ENCODE measurements at regions not wholly inside any gene's neighbourhood (a gene's known extent, or its start where the extent isn't known, plus 50 kb on each side); places are given as distances from the start of the nearest gene placed in this dataset.

- H3K36me3 ChIP-seq (ENCODE audit: control insufficient read depth, insufficient read depth, low read length): no peaks in the 10 kb centered on the region
- H3K27me3 ChIP-seq (ENCODE audit: control insufficient read depth, insufficient read depth, low read length, poor library complexity, severe bottlenecking): no peaks in the 10 kb centered on the region
- no peak overlapping the region for H3K4me3 ChIP-seq (ENCODE audit: insufficient read depth, low read depth, low read length)
- WGBS, 2 experiments: 100% methylated on average over 1 of the region's 1 CpG; no CpG with 5 or more reads in 1 of the 2 experiments
- H3K27ac ChIP-seq (ENCODE audit: insufficient read depth, low read depth, low read length, poor library complexity, severe bottlenecking): no peak overlapping the region
- no peaks in the 10 kb centered on the region for H3K9me3 ChIP-seq (ENCODE audit: control insufficient read depth, low read length)
- H3K4me1 ChIP-seq (ENCODE audit: control insufficient read depth, insufficient read depth, low read length): no peaks in the 10 kb centered on the region
These were observed 340.7 kb upstream of the CBLB start for GRCh38 chr3:106209482-106209881.

- Histone ChIP-seq H3K4me1 (ENCODE audit: control insufficient read depth, insufficient read depth, low read length) (no peaks in the 10 kb centered on the region), H3K9me3 (ENCODE audit: control insufficient read depth, low read length) (no peaks in the 10 kb centered on the region), H3K27me3 (ENCODE audit: control insufficient read depth, insufficient read depth, low read length, poor library complexity, severe bottlenecking) (no peaks in the 10 kb centered on the region), H3K36me3 (ENCODE audit: control insufficient read depth, insufficient read depth, low read length) (no peaks in the 10 kb centered on the region), H3K4me3 (ENCODE audit: insufficient read depth, low read depth, low read length) (no peak overlapping the region), H3K27ac (ENCODE audit: insufficient read depth, low read depth, low read length, poor library complexity, severe bottlenecking) (no peak overlapping the region)
- WGBS, 2 experiments: 93% methylated on average over 3 of the region's 3 CpGs
These were observed 342.1 kb upstream of the CBLB start for GRCh38 chr3:106210923-106211322.

- Histone ChIP-seq H3K27me3 (ENCODE audit: control insufficient read depth, insufficient read depth, low read length, poor library complexity, severe bottlenecking) (no peaks in the 10 kb centered on the region), H3K36me3 (ENCODE audit: control insufficient read depth, insufficient read depth, low read length) (no peaks in the 10 kb centered on the region), H3K4me1 (ENCODE audit: control insufficient read depth, insufficient read depth, low read length) (no peaks in the 10 kb centered on the region), H3K27ac (ENCODE audit: insufficient read depth, low read depth, low read length, poor library complexity, severe bottlenecking) (no peak overlapping the region), H3K9me3 (ENCODE audit: control insufficient read depth, low read length) (no peaks in the 10 kb centered on the region), H3K4me3 (ENCODE audit: insufficient read depth, low read depth, low read length) (no peak overlapping the region)
- 77 to 100% methylated on average over 1 of the region's 1 CpG for WGBS, 2 experiments
These were observed 343.9 kb upstream of the CBLB start for GRCh38 chr3:106212665-106213222.

GRCh38 chr3:106213954-106214353 lies 345.1 kb upstream of the CBLB start:
- Histone ChIP-seq H3K9me3 (ENCODE audit: control insufficient read depth, low read length) (no peaks in the 10 kb centered on the region), H3K27ac (ENCODE audit: insufficient read depth, low read depth, low read length, poor library complexity, severe bottlenecking) (no peak overlapping the region), H3K27me3 (ENCODE audit: control insufficient read depth, insufficient read depth, low read length, poor library complexity, severe bottlenecking) (no peaks in the 10 kb centered on the region), H3K36me3 (ENCODE audit: control insufficient read depth, insufficient read depth, low read length) (no peaks in the 10 kb centered on the region), H3K4me1 (ENCODE audit: control insufficient read depth, insufficient read depth, low read length) (no peaks in the 10 kb centered on the region), H3K4me3 (ENCODE audit: insufficient read depth, low read depth, low read length) (no peak overlapping the region)
- 94 to 96% methylated on average over 4 of the region's 4 CpGs for WGBS, 2 experiments

GRCh38 chr3:106214641-106215040 lies 345.8 kb upstream of the CBLB start:
- no peaks in the 10 kb centered on the region for H3K36me3 ChIP-seq (ENCODE audit: control insufficient read depth, insufficient read depth, low read length)
- H3K27me3 ChIP-seq (ENCODE audit: control insufficient read depth, insufficient read depth, low read length, poor library complexity, severe bottlenecking): no peaks in the 10 kb centered on the region
- no peak overlapping the region for H3K27ac ChIP-seq (ENCODE audit: insufficient read depth, low read depth, low read length, poor library complexity, severe bottlenecking)
- no peaks in the 10 kb centered on the region for H3K9me3 ChIP-seq (ENCODE audit: control insufficient read depth, low read length)
- no peak overlapping the region for H3K4me3 ChIP-seq (ENCODE audit: insufficient read depth, low read depth, low read length)
- WGBS, 2 experiments: 93 to 97% methylated on average over 4 of the region's 4 CpGs
- H3K4me1 ChIP-seq (ENCODE audit: control insufficient read depth, insufficient read depth, low read length): no peaks in the 10 kb centered on the region

GRCh38 chr3:106215047-106215446 lies 346.2 kb upstream of the CBLB start:
- WGBS, 2 experiments: 64 to 90% methylated on average over 1 of the region's 1 CpG

GRCh38 chr3:106217745-106218144 lies 348.9 kb upstream of the CBLB start:
- H3K9me3 ChIP-seq (ENCODE audit: control insufficient read depth, low read length): no peaks in the 10 kb centered on the region
- no peaks in the 10 kb centered on the region for H3K36me3 ChIP-seq (ENCODE audit: control insufficient read depth, insufficient read depth, low read length)
- H3K27ac ChIP-seq (ENCODE audit: insufficient read depth, low read depth, low read length, poor library complexity, severe bottlenecking): no peak overlapping the region
- H3K27me3 ChIP-seq (ENCODE audit: control insufficient read depth, insufficient read depth, low read length, poor library complexity, severe bottlenecking): no peaks in the 10 kb centered on the region
- 90 to 93% methylated on average over 2 of the region's 2 CpGs for WGBS, 2 experiments
- H3K4me3 ChIP-seq (ENCODE audit: insufficient read depth, low read depth, low read length): no peak overlapping the region
- H3K4me1 ChIP-seq (ENCODE audit: control insufficient read depth, insufficient read depth, low read length): no peaks in the 10 kb centered on the region

More at GRCh38 chr3:106215047-106215446, 346.2 kb upstream of the CBLB start:
- Histone ChIP-seq H3K27me3 (ENCODE audit: control insufficient read depth, insufficient read depth, low read length, poor library complexity, severe bottlenecking) (no peaks in the 10 kb centered on the region), H3K4me3 (ENCODE audit: insufficient read depth, low read depth, low read length) (no peak overlapping the region), H3K36me3 (ENCODE audit: control insufficient read depth, insufficient read depth, low read length) (no peaks in the 10 kb centered on the region), H3K4me1 (ENCODE audit: control insufficient read depth, insufficient read depth, low read length) (no peaks in the 10 kb centered on the region), H3K27ac (ENCODE audit: insufficient read depth, low read depth, low read length, poor library complexity, severe bottlenecking) (no peak overlapping the region), H3K9me3 (ENCODE audit: control insufficient read depth, low read length) (no peaks in the 10 kb centered on the region)

GRCh38 chr3:106227068-106227467 lies 358.3 kb upstream of the CBLB start:
- H3K9me3 ChIP-seq (ENCODE audit: control insufficient read depth, low read length): no peaks in the 10 kb centered on the region
- no peaks in the 10 kb centered on the region for H3K27me3 ChIP-seq (ENCODE audit: control insufficient read depth, insufficient read depth, low read length, poor library complexity, severe bottlenecking)
- no peaks in the 10 kb centered on the region for H3K36me3 ChIP-seq (ENCODE audit: control insufficient read depth, insufficient read depth, low read length)
- H3K4me1 ChIP-seq (ENCODE audit: control insufficient read depth, insufficient read depth, low read length): no peaks in the 10 kb centered on the region
- H3K27ac ChIP-seq (ENCODE audit: insufficient read depth, low read depth, low read length, poor library complexity, severe bottlenecking): no peak overlapping the region
- 92 to 100% methylated on average over 3 of the region's 3 CpGs for WGBS, 2 experiments
- H3K4me3 ChIP-seq (ENCODE audit: insufficient read depth, low read depth, low read length): no peak overlapping the region

- H3K4me1 ChIP-seq (ENCODE audit: control insufficient read depth, insufficient read depth, low read length): no peaks in the 10 kb centered on the region
- H3K36me3 ChIP-seq (ENCODE audit: control insufficient read depth, insufficient read depth, low read length): no peaks in the 10 kb centered on the region
- no peaks in the 10 kb centered on the region for H3K27me3 ChIP-seq (ENCODE audit: control insufficient read depth, insufficient read depth, low read length, poor library complexity, severe bottlenecking)
- WGBS, 2 experiments: 91 to 93% methylated on average over 2 of the region's 2 CpGs
- no peak overlapping the region for H3K4me3 ChIP-seq (ENCODE audit: insufficient read depth, low read depth, low read length)
- no peak overlapping the region for H3K27ac ChIP-seq (ENCODE audit: insufficient read depth, low read depth, low read length, poor library complexity, severe bottlenecking)
- H3K9me3 ChIP-seq (ENCODE audit: control insufficient read depth, low read length): no peaks in the 10 kb centered on the region
These were observed 359.5 kb upstream of the CBLB start for GRCh38 chr3:106228271-106228670.

GRCh38 chr3:106229495-106230278 lies 360.9 kb upstream of the CBLB start:
- Histone ChIP-seq H3K27ac (ENCODE audit: insufficient read depth, low read depth, low read length, poor library complexity, severe bottlenecking) (no peak overlapping the region), H3K36me3 (ENCODE audit: control insufficient read depth, insufficient read depth, low read length) (no peaks in the 10 kb centered on the region), H3K4me3 (ENCODE audit: insufficient read depth, low read depth, low read length) (no peak overlapping the region), H3K27me3 (ENCODE audit: control insufficient read depth, insufficient read depth, low read length, poor library complexity, severe bottlenecking) (no peaks in the 10 kb centered on the region), H3K9me3 (ENCODE audit: control insufficient read depth, low read length) (no peaks in the 10 kb centered on the region), H3K4me1 (ENCODE audit: control insufficient read depth, insufficient read depth, low read length) (no peaks in the 10 kb centered on the region)
- 90 to 96% methylated on average over 1 to 2 of the region's 4 CpGs for WGBS, 2 experiments
